DOHH2 (cell line): ENCODE measurements at regions not wholly inside any gene's neighbourhood (a gene's known extent, or its start where the extent isn't known, plus 50 kb on each side); places are given as distances from the start of the nearest gene placed in this dataset.

Source experiments
- H3F3A ChIP-seq: fragments of 200-600 bp; sonication (generic), shearing (Covaris generic); 2 replicates; pipeline ENCODE4 v1.6.0; 2016; ENCODE audit warnings: antibody characterized with exemption, mild to moderate bottlenecking; ENCODE audit not compliant: control insufficient read depth, insufficient read depth
- H3K27ac ChIP-seq: fragments of 200-600 bp; sonication (generic); 2 replicates; pipeline ENCODE4 v1.5.1; 2014; ENCODE audit warnings: low read depth, mild to moderate bottlenecking, low read length, moderate library complexity
- H3K27me3 ChIP-seq: fragments of 200-600 bp; sonication (generic); 2 replicates; pipeline ENCODE4 v1.6.1; 2014; ENCODE audit warnings: mild to moderate bottlenecking, low read length, mixed read lengths; ENCODE audit not compliant: control insufficient read depth
- H3K36me3 ChIP-seq: fragments of 200-600 bp; sonication (generic); 2 replicates; pipeline ENCODE4 v1.6.1; 2014; ENCODE audit warnings: mild to moderate bottlenecking, low read length, moderate library complexity, mixed read lengths; ENCODE audit not compliant: control insufficient read depth
- H3K4me1 ChIP-seq: fragments of 200-600 bp; sonication (generic); 2 replicates; pipeline ENCODE4 v1.6.1; 2014; ENCODE audit warnings: mild to moderate bottlenecking, low read length, mixed read lengths; ENCODE audit not compliant: control insufficient read depth
- H3K4me2 ChIP-seq: fragments of 200-600 bp; sonication (generic); 2 replicates; pipeline ENCODE4 v1.6.0; 2014; ENCODE audit warnings: mild to moderate bottlenecking, low read length, moderate library complexity
- H3K4me3 ChIP-seq: fragments of 200-600 bp; sonication (generic); 2 replicates; pipeline ENCODE4 v1.5.1; 2014; ENCODE audit warnings: mild to moderate bottlenecking, low read length, mixed read lengths
- H3K79me2 ChIP-seq: fragments of 200-600 bp; sonication (generic); 2 replicates; pipeline ENCODE4 v1.6.1; 2014; ENCODE audit warnings: mild to moderate bottlenecking, low read length, mixed read lengths; ENCODE audit not compliant: control insufficient read depth
- H3K9me2 ChIP-seq: fragments of 200-600 bp; sonication (generic); replicated peaks from 2 replicates; pipeline ENCODE4 v1.6.1; 2014; ENCODE audit warnings: mild to moderate bottlenecking, low read length, mixed read lengths; ENCODE audit not compliant: control insufficient read depth
- H3K9me3 ChIP-seq: fragments of 200-600 bp; sonication (generic); 2 replicates; pipeline ENCODE4 v1.6.1; 2014; ENCODE audit warnings: antibody characterized with exemption, low read length, mixed read lengths; ENCODE audit not compliant: control insufficient read depth, insufficient read depth
- H4K20me1 ChIP-seq: fragments of 200-600 bp; sonication (generic); 2 replicates; pipeline ENCODE4 v1.6.0; 2014; ENCODE audit warnings: low read depth, mild to moderate bottlenecking, antibody characterized with exemption, low read length, moderate library complexity; ENCODE audit not compliant: control insufficient read depth, insufficient read depth
- CTCF ChIP-seq: fragments of 200-600 bp; sonication (generic); IDR thresholded peaks from one replicate; pipeline ENCODE4 v1.5.1; 2014; ENCODE audit warnings: antibody characterized with exemption, mild to moderate bottlenecking, low read depth, low read length; ENCODE audit not compliant: poor library complexity, severe bottlenecking
- EZH2phosphoT487 ChIP-seq: fragments of 200-600 bp; sonication (generic); IDR thresholded peaks from 2 replicates; pipeline ENCODE4 v1.6.1; 2017; ENCODE audit warnings: borderline replicate concordance, mild to moderate bottlenecking, antibody characterized with exemption, low read length, moderate library complexity, mixed read lengths

- Histone ChIP-seq H3K4me3 (no peak overlapping the region), H3K9me2 (no peaks in the 10 kb centered on the region), H3K36me3 (no peaks in the 10 kb centered on the region), H3K27me3 (no peaks in the 10 kb centered on the region), H3K4me2 (no peak overlapping the region), H3K79me2 (no peaks in the 10 kb centered on the region), H3K9me3 (no peaks in the 10 kb centered on the region), H4K20me1 (no peaks in the 10 kb centered on the region), H3K27ac (no peak overlapping the region), H3K4me1 (no peaks in the 10 kb centered on the region), H3F3A (no peaks in the 10 kb centered on the region)
- TF ChIP-seq EZH2phosphoT487: no peak
- TF ChIP-seq CTCF: no peak
These were observed 98.5 kb upstream of the UXS1 start for GRCh38 chr2:106292627-106293026.

DNA sequence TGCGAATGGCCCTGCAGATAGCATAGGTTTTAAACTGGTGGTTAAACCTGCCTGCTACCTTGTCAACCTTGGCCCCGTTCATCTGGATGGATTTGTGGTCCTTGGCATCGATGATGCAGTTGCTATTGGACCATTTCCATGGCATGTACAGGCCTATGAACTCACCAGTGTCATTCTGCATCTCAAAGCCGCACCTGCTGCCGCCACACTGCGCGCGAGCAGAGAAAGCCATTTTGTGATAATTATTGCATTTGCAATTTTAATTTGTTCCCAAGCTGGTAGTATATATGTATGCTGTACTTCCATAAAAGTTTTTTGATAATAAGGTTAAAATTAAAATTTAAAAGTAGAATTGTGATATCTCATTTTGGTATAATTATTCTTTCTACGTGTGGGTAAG is 94.8 kb upstream of the UXS1 start:
- H3K79me2 ChIP-seq: no peaks in the 10 kb centered on the region
- no peak overlapping the region for H3K4me2 ChIP-seq
- no peaks in the 10 kb centered on the region for H3K9me2 ChIP-seq
- no peaks in the 10 kb centered on the region for H3K4me1 ChIP-seq
- TF ChIP-seq EZH2phosphoT487 (no peak), CTCF (no peak)
- no peak overlapping the region for H3K27ac ChIP-seq
- H3K27me3 ChIP-seq: no peaks in the 10 kb centered on the region
- H3K9me3 ChIP-seq: no peaks in the 10 kb centered on the region
- H3K4me3 ChIP-seq: no peak overlapping the region
- H4K20me1 ChIP-seq: no peaks in the 10 kb centered on the region
- no peaks in the 10 kb centered on the region for H3F3A ChIP-seq
- no peaks in the 10 kb centered on the region for H3K36me3 ChIP-seq

GRCh38 chr2:106285237-106285829 is 91.2 kb upstream of the UXS1 start:
- Histone ChIP-seq H3K4me2 (no peak overlapping the region), H3K9me2 (no peaks in the 10 kb centered on the region), H3K4me3 (no peak overlapping the region), H3K4me1 (no peaks in the 10 kb centered on the region), H3K27ac (no peak overlapping the region), H3K79me2 (no peaks in the 10 kb centered on the region), H4K20me1 (no peaks in the 10 kb centered on the region), H3K27me3 (no peaks in the 10 kb centered on the region), H3K9me3 (no peaks in the 10 kb centered on the region), H3F3A (no peaks in the 10 kb centered on the region), H3K36me3 (no peaks in the 10 kb centered on the region)
- no peak for TF ChIP-seq EZH2phosphoT487
- TF ChIP-seq CTCF: no peak
